ENCODE measurements at regions not wholly inside any gene's neighbourhood (a gene's known extent, or its start where the extent isn't known, plus 50 kb on each side); places are given as distances from the start of the nearest gene placed in this dataset.
"Not testable (repeated sequence)": the region's sequence is repeated elsewhere in the genome, so short reads cannot be mapped to it uniquely, and the experiment has no call there.

- H3K27me3 Mint-ChIP-seq (ENCODE audit: insufficient read depth) = no peaks in the 10 kb centered on the region
- no peak overlapping the region for H3K4me3 ChIP-seq (ENCODE audit: low read length)
- no peaks in the 10 kb centered on the region for H3K36me3 Mint-ChIP-seq (ENCODE audit: low read depth)
- peaks cover under 1% of the 10 kb centered on the region for H3K9me3 ChIP-seq (ENCODE audit: control insufficient read depth, low read length)
- H3K36me3 ChIP-seq (ENCODE audit: control insufficient read depth, insufficient read depth, low read length) = no peaks in the 10 kb centered on the region
- H3K27ac ChIP-seq (ENCODE audit: low read depth, low read length) = no peak overlapping the region
- WGBS, 2 experiments (ENCODE audit: insufficient coverage in 1 of 2, insufficient read length in 1 of 2) = 85 to 86% methylated on average over 7 to 8 of the region's 8 CpGs
- no peaks in the 10 kb centered on the region for H3K4me1 Mint-ChIP-seq
- H3K9me3 Mint-ChIP-seq = peaks cover 8% of the 10 kb centered on the region
- H3K9ac ChIP-seq (ENCODE audit: extremely low read depth, low read length, poor library complexity, severe bottlenecking) = no peak overlapping the region
- H3K27ac Mint-ChIP-seq = no peak overlapping the region
- H3K4me3 Mint-ChIP-seq = no peak overlapping the region
- no peaks in the 10 kb centered on the region for H3K4me1 ChIP-seq (ENCODE audit: control insufficient read depth, insufficient read depth, low read length)
- no peaks in the 10 kb centered on the region for H3K27me3 ChIP-seq (ENCODE audit: control insufficient read depth, insufficient read depth, low read length, poor library complexity, severe bottlenecking)
- no peak for DNase-seq
- TF ChIP-seq CTCF (conservative IDR thresholded peaks at IDR 0.05) = no peak
Observed at GRCh38 chr6:16898640-16899396, 137.6 kb upstream of the ATXN1 start.

- H3K4me1 Mint-ChIP-seq = no peaks in the 10 kb centered on the region
- no peak for TF ChIP-seq CTCF (conservative IDR thresholded peaks at IDR 0.05)
- Histone ChIP-seq H3K9me3 (ENCODE audit: control insufficient read depth, low read length) (peaks cover 10% of the 10 kb centered on the region), H3K27me3 (ENCODE audit: control insufficient read depth, insufficient read depth, low read length, poor library complexity, severe bottlenecking) (no peaks in the 10 kb centered on the region), H3K4me1 (ENCODE audit: control insufficient read depth, insufficient read depth, low read length) (no peaks in the 10 kb centered on the region), H3K4me3 (ENCODE audit: low read length) (no peak overlapping the region), H3K27ac (ENCODE audit: low read depth, low read length) (no peak overlapping the region), H3K9ac (ENCODE audit: extremely low read depth, low read length, poor library complexity, severe bottlenecking) (no peak overlapping the region), H3K36me3 (ENCODE audit: control insufficient read depth, insufficient read depth, low read length) (no peaks in the 10 kb centered on the region)
- H3K9me3 Mint-ChIP-seq = peaks cover 9% of the 10 kb centered on the region
- H3K27me3 Mint-ChIP-seq (ENCODE audit: insufficient read depth) = no peaks in the 10 kb centered on the region
- no peak for DNase-seq
- 94 to 100% methylated on average over 2 to 5 of the region's 5 CpGs for WGBS, 2 experiments (ENCODE audit: insufficient coverage in 1 of 2, insufficient read length in 1 of 2)
- no peak overlapping the region for H3K4me3 Mint-ChIP-seq
- H3K36me3 Mint-ChIP-seq (ENCODE audit: low read depth) = no peaks in the 10 kb centered on the region
- no peak overlapping the region for H3K27ac Mint-ChIP-seq
Observed at GRCh38 chr6:16897669-16898068, 136.4 kb upstream of the ATXN1 start.

GRCh38 chr6:16894301-16894700, 133.0 kb upstream of the ATXN1 start:
- Mint-ChIP-seq H3K27me3 (ENCODE audit: insufficient read depth) (no peaks in the 10 kb centered on the region), H3K27ac (no peak overlapping the region), H3K4me3 (no peak overlapping the region), H3K4me1 (peaks cover 24% of the 10 kb centered on the region), H3K9me3 (peaks cover 9% of the 10 kb centered on the region), H3K36me3 (ENCODE audit: low read depth) (no peaks in the 10 kb centered on the region)
- no peak for DNase-seq
- Histone ChIP-seq H3K4me3 (ENCODE audit: low read length) (no peak overlapping the region), H3K9me3 (ENCODE audit: control insufficient read depth, low read length) (peaks cover 10% of the 10 kb centered on the region), H3K9ac (ENCODE audit: extremely low read depth, low read length, poor library complexity, severe bottlenecking) (no peak overlapping the region), H3K36me3 (ENCODE audit: control insufficient read depth, insufficient read depth, low read length) (no peaks in the 10 kb centered on the region), H3K27me3 (ENCODE audit: control insufficient read depth, insufficient read depth, low read length, poor library complexity, severe bottlenecking) (no peaks in the 10 kb centered on the region), H3K4me1 (ENCODE audit: control insufficient read depth, insufficient read depth, low read length) (no peaks in the 10 kb centered on the region), H3K27ac (ENCODE audit: low read depth, low read length) (no peak overlapping the region)
- no peak for TF ChIP-seq CTCF (conservative IDR thresholded peaks at IDR 0.05)

GRCh38 chr6:16891110-16891509, 129.8 kb upstream of the ATXN1 start:
- Mint-ChIP-seq H3K4me3 (peak overlapping the region; percentile 1), H3K4me1 (peaks cover 32% of the 10 kb centered on the region)
- not testable (repeated sequence) for H3K36me3 Mint-ChIP-seq (ENCODE audit: low read depth)

More at GRCh38 chr6:16891110-16891509, 129.8 kb upstream of the ATXN1 start:
- not testable (repeated sequence) for H3K36me3 ChIP-seq (ENCODE audit: control insufficient read depth, insufficient read depth, low read length); H3K4me1 ChIP-seq (ENCODE audit: control insufficient read depth, insufficient read depth, low read length); H3K9ac ChIP-seq (ENCODE audit: extremely low read depth, low read length, poor library complexity, severe bottlenecking); DNase-seq; H3K27ac ChIP-seq (ENCODE audit: low read depth, low read length); H3K27me3 ChIP-seq (ENCODE audit: control insufficient read depth, insufficient read depth, low read length, poor library complexity, severe bottlenecking); H3K27me3 Mint-ChIP-seq (ENCODE audit: insufficient read depth); H3K4me3 ChIP-seq (ENCODE audit: low read length)
- peaks cover 28% of the 10 kb centered on the region for H3K9me3 Mint-ChIP-seq
- peak overlapping the region; percentile 80 for H3K27ac Mint-ChIP-seq
- peaks cover 10% of the 10 kb centered on the region for H3K9me3 ChIP-seq (ENCODE audit: control insufficient read depth, low read length)
- WGBS, 2 experiments (ENCODE audit: insufficient coverage in 1 of 2, insufficient read length in 1 of 2) = 84 to 96% methylated on average over 5 to 7 of the region's 7 CpGs
